ENCODE measurements at regions not wholly inside any gene's neighbourhood (a gene's known extent, or its start where the extent isn't known, plus 50 kb on each side); places are given as distances from the start of the nearest gene placed in this dataset.

DNA sequence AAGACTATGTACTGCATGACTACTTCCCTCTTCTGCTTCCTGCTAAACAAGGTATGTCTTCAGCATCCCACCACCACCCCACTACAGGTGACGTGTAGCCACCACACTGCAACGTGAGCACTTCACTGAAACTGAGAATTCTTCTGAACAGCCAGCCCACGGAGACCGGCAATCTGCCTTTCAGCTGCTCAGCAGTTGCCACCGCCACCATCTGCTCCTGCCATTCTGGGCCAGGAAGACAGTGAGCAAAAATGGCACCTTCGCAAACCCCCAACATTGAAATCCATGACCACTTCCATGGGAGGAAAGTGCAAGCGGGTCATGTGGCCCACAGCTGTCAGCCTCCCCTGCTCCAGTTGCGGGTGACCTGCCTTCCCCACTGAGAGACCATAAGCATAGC lies 443.4 kb upstream of the ST8SIA4 start:
- no peak overlapping the region for H2BK20ac ChIP-seq (ENCODE audit: low read length)
- H3K79me1 ChIP-seq (ENCODE audit: low read depth, low read length): no peaks in the 10 kb centered on the region
- no peaks in the 10 kb centered on the region for H3K36me3 ChIP-seq (ENCODE audit: control insufficient read depth in 2 of 4, insufficient read depth in 4 of 4, low read length in 3 of 4)
- H4K91ac ChIP-seq (replicated peaks; ENCODE audit: insufficient read length, low read length): no peak overlapping the region
- no peak overlapping the region for H3K4ac ChIP-seq (replicated peaks; ENCODE audit: insufficient read length, low read depth, low read length)
- no peaks in the 10 kb centered on the region for H3K9me3 ChIP-seq (ENCODE audit: insufficient read depth in 2 of 2, low read depth in 1 of 2, low read length in 1 of 2)
- no peak overlapping the region for H3K56ac ChIP-seq (replicated peaks; ENCODE audit: insufficient read length, low read depth, low read length)
- H2BK15ac ChIP-seq (ENCODE audit: low read length): no peak overlapping the region
- H3K23ac ChIP-seq (ENCODE audit: insufficient read length): no peak overlapping the region
- H3K4me2 ChIP-seq (ENCODE audit: insufficient read depth in 1 of 2, low read depth in 2 of 2, low read length in 2 of 2): no peak overlapping the region
- no peak for FAIRE-seq
- no peak overlapping the region for H3K9ac ChIP-seq (replicated peaks in 1 of 4; ENCODE audit: extremely low read depth in 1 of 4, low read depth in 3 of 4, low read length in 3 of 4)
- no peak overlapping the region for H3K14ac ChIP-seq (ENCODE audit: insufficient read length)
- no peak overlapping the region for H4K8ac ChIP-seq (ENCODE audit: extremely low read depth, insufficient read depth, low read length)
- H2AFZ ChIP-seq (ENCODE audit: low read length): no peak overlapping the region
- no peak overlapping the region for H3K27ac ChIP-seq (ENCODE audit: low read depth, low read length)
- no peak overlapping the region for H2BK5ac ChIP-seq (ENCODE audit: low read depth, low read length)
- DNase-seq (ENCODE audit: low read depth in 1 of 2, low spot score in 2 of 2): no peak
- H2BK120ac ChIP-seq (replicated peaks; ENCODE audit: low read depth, low read length): no peak overlapping the region
- no peaks in the 10 kb centered on the region for H3K4me1 ChIP-seq (replicated peaks in 1 of 4; ENCODE audit: control insufficient read depth in 3 of 4, insufficient read depth in 4 of 4, low read length in 3 of 4)
- no peaks in the 10 kb centered on the region for H3K27me3 ChIP-seq (replicated peaks in 1 of 4; ENCODE audit: control insufficient read depth in 3 of 4, extremely low read depth in 1 of 4, insufficient read depth in 3 of 4, low read length in 3 of 4)
- WGBS, 2 experiments (ENCODE audit: extremely low coverage in 1 of 2, insufficient coverage in 1 of 2, insufficient read length in 1 of 2, insufficient replicate concordance in 2 of 2, low coverage in 1 of 2, low lambda C conversion rate in 2 of 2, missing lambda C conversion rate in 1 of 2): 97% methylated on average over 8 of the region's 8 CpGs; no CpG with 5 or more reads in 1 of the 2 experiments
- ChIA-PET POLR2A (ENCODE audit: partially characterized antibody) (no interaction called here), CTCF (ENCODE audit: partially characterized antibody) (interaction anchor here (0.6 to 2.6 kb wide), 10 partner anchors 12 to 866 kb away, joined by 3 to 9 read pairs (median 4); no protein-coding TSS in a partner anchor)
- no peak overlapping the region for H3K18ac ChIP-seq (ENCODE audit: extremely low read depth, low read length)
- H2AK5ac ChIP-seq (ENCODE audit: low read depth, low read length): no peak overlapping the region
- no peaks in the 10 kb centered on the region for H3K79me2 ChIP-seq (ENCODE audit: control insufficient read depth in 1 of 2, insufficient read depth in 2 of 2, low read length in 2 of 2)
- H4K20me1 ChIP-seq (replicated peaks in 1 of 2; ENCODE audit: control insufficient read depth in 1 of 2, insufficient read depth in 2 of 2, low read length in 2 of 2): no peaks in the 10 kb centered on the region
- no peak overlapping the region for H2BK12ac ChIP-seq (ENCODE audit: low read depth, low read length)
- H3K4me3 ChIP-seq (ENCODE audit: extremely low read depth in 1 of 4, insufficient read depth in 2 of 4, low read depth in 3 of 4, low read length in 4 of 4): no peak overlapping the region
- H3K23me2 ChIP-seq (ENCODE audit: low read depth, low read length): no peaks in the 10 kb centered on the region
- no peak overlapping the region for H4K5ac ChIP-seq (ENCODE audit: insufficient read length, low read depth, low read length)
- TF ChIP-seq BRCA1 (IDR thresholded peaks at IDR 0.05; ENCODE audit: low read depth, low read length) (no peak), RAD21 (IDR thresholded peaks at IDR 0.05 in 1 of 2, conservative IDR thresholded peaks at IDR 0.05 in 1 of 2; ENCODE audit: low read depth in 2 of 2, low read length in 2 of 2) (no peak), SAP30 (IDR thresholded peaks at IDR 0.05; ENCODE audit: insufficient read depth, insufficient replicate concordance, low read length) (no peak), TAF1 (IDR thresholded peaks at IDR 0.05; ENCODE audit: low read depth, low read length) (no peak), RXRA (IDR thresholded peaks at IDR 0.05; ENCODE audit: insufficient read depth, low read depth, low read length) (no peak), FOSL1 (IDR thresholded peaks at IDR 0.05; ENCODE audit: insufficient read depth, low read depth, low read length) (no peak), SP4 (IDR thresholded peaks at IDR 0.05; ENCODE audit: low read length) (no peak), KDM4A (IDR thresholded peaks at IDR 0.05; ENCODE audit: low read depth, low read length, severe bottlenecking) (no peak), MAFK (IDR thresholded peaks at IDR 0.05; ENCODE audit: low read depth, low read length) (no peak), CBX5 (IDR thresholded peaks at IDR 0.05; ENCODE audit: low read depth, low read length) (no peak), RBBP5 (IDR thresholded peaks at IDR 0.05; ENCODE audit: borderline replicate concordance, low read depth, low read length) (no peak), EP300 (IDR thresholded peaks at IDR 0.05; ENCODE audit: borderline replicate concordance in 1 of 2, low read depth in 2 of 2, low read length in 2 of 2) (no peak), YY1 (IDR thresholded peaks at IDR 0.05; ENCODE audit: low read depth, low read length) (no peak), SIX5 (IDR thresholded peaks at IDR 0.05; ENCODE audit: low read depth, low read length) (no peak), CEBPB (IDR thresholded peaks at IDR 0.05; ENCODE audit: low read depth, low read length) (no peak)

Measured in H1 (cell line).